Stimulated activated naive CD8-positive, alpha-beta T cell treated with anti-CD3 and anti-CD28 coated beads, Interleukin-15, amount 100 ng/mL, for 72 hours (primary cell): ENCODE measurements at regions not wholly inside any gene's neighbourhood (a gene's known extent, or its start where the extent isn't known, plus 50 kb on each side); places are given as distances from the start of the nearest gene placed in this dataset.

Source experiments
- ATAC-seq: fragments of 150-1000 bp; cut with Tn5 transposase; 2 replicates; pipeline ENCODE4 v1.10.0; 2021; ENCODE audit warnings: mild to moderate bottlenecking, moderate library complexity
- DNase-seq, 2 donors: peaks; one replicate each; pipeline ENCODE4 v3.0.0; 2021 to 2022
- H3K27ac Mint-ChIP-seq, 2 donors: one replicate each; pipeline ENCODE4 v1.8.0; 2022; ENCODE audit warnings: mild to moderate bottlenecking in 2 of 2, mixed read lengths in 2 of 2, moderate library complexity in 2 of 2
- H3K27me3 Mint-ChIP-seq: one replicate; pipeline ENCODE4 v1.8.0; 2022; ENCODE audit warnings: mixed read lengths
- H3K4me1 Mint-ChIP-seq: one replicate; pipeline ENCODE4 v1.8.0; 2022; ENCODE audit warnings: mild to moderate bottlenecking, mixed read lengths
- H3K4me3 Mint-ChIP-seq, 2 donors: one replicate each; pipeline ENCODE4 v1.8.0; 2022; ENCODE audit warnings: mild to moderate bottlenecking in 2 of 2, mixed read lengths in 2 of 2, moderate library complexity in 1 of 2
- H3K9me3 Mint-ChIP-seq, 2 donors: one replicate each; pipeline ENCODE4 v1.8.0; 2022; ENCODE audit warnings: mixed read lengths in 2 of 2

DNA sequence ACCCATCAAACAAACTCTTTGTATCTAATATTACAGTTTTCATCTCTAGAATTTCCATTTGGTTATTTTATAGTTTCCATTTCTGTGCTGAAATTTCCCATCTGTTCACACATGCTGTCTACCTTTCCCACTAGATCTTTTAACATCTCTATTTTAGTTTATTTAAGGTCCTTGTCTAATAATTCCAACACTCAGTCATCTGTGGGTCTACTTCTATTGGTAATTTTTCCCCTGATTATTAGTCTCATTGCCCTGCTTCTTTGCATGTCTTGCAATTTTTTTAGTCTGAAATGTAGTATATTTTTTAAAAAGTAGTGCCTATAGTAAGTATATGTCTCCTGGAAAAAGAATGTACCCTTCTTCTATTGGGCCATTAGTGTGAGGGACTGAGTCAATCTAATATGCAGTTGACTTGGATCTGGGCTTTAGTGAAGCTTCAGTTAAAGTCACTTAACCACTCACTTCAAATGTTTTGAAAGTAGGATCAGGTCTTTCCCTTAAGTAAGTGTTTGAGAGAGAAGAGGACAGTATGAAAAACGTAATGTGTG lies 370.8 kb downstream of the SEC14L1 start:
- peaks cover 7 to 9% of the 10 kb centered on the region in 2 donors for H3K9me3 Mint-ChIP-seq
- H3K4me3 Mint-ChIP-seq = no peak overlapping the region
- ATAC-seq = no peak
- no peak for DNase-seq
- no peaks in the 10 kb centered on the region for H3K27me3 Mint-ChIP-seq
- H3K27ac Mint-ChIP-seq = no peak overlapping the region
- H3K4me1 Mint-ChIP-seq = no peaks in the 10 kb centered on the region

- Mint-ChIP-seq H3K27me3 (no peaks in the 10 kb centered on the region), H3K27ac (no peak overlapping the region), H3K9me3 (peaks cover 7 to 9% of the 10 kb centered on the region in 2 donors), H3K4me3 (no peak overlapping the region), H3K4me1 (no peaks in the 10 kb centered on the region)
- DNase-seq = no peak
- peak; percentile 37 for ATAC-seq
Observed at GRCh38 chr17:77512062-77512946, 371.5 kb downstream of the SEC14L1 start.

- Mint-ChIP-seq H3K9me3 (peaks cover 7 to 9% of the 10 kb centered on the region in 2 donors), H3K27me3 (no peaks in the 10 kb centered on the region), H3K4me3 (no peak overlapping the region), H3K27ac (no peak overlapping the region), H3K4me1 (no peaks in the 10 kb centered on the region)
- ATAC-seq (no peak), DNase-seq (no peak)
Observed at GRCh38 chr17:77513045-77513444, 372.3 kb downstream of the SEC14L1 start.

GRCh38 chr17:77515227-77515626 lies 374.5 kb downstream of the SEC14L1 start:
- ATAC-seq (no peak), DNase-seq (no peak)
- peaks cover 7 to 9% of the 10 kb centered on the region in 2 donors for H3K9me3 Mint-ChIP-seq
- H3K27me3 Mint-ChIP-seq = no peaks in the 10 kb centered on the region
- H3K4me1 Mint-ChIP-seq = no peaks in the 10 kb centered on the region
- H3K4me3 Mint-ChIP-seq = no peak overlapping the region
- H3K27ac Mint-ChIP-seq = no peak overlapping the region

DNA sequence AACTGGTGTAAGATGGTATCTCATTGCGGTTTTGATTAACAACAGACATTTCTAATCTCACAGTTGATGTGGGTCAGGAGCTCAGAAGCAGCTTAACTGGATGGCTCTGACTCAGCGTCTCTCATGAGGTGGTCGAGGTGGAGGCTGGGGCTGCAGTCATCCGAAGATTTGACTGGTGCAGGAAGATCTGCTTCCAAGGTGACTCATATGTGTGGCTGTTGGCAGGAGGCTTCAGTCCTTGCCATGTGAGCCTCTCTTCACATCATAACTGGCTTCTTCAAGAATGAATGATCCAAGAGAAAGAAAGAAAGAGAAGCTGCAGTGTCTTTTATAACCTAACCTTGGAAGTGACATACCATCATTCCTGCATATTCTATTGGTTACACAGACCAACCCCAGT lies 376.1 kb downstream of the SEC14L1 start:
- H3K9me3 Mint-ChIP-seq = peaks cover 1 to 2% of the 10 kb centered on the region in 2 donors
- no peaks in the 10 kb centered on the region for H3K27me3 Mint-ChIP-seq
- DNase-seq (no peak), ATAC-seq (peak; percentile 62)
- no peak overlapping the region for H3K4me3 Mint-ChIP-seq
- no peak overlapping the region for H3K27ac Mint-ChIP-seq
- no peaks in the 10 kb centered on the region for H3K4me1 Mint-ChIP-seq

GRCh38 chr17:77521076-77521475 lies 380.3 kb downstream of the SEC14L1 start:
- H3K9me3 Mint-ChIP-seq = no peaks in the 10 kb centered on the region
- no peak overlapping the region for H3K4me3 Mint-ChIP-seq
- ATAC-seq (no peak), DNase-seq (no peak)
- H3K27me3 Mint-ChIP-seq = peaks cover 11% of the 10 kb centered on the region
- H3K27ac Mint-ChIP-seq = peak overlapping the region in 1 of 2 donors; percentile 42
- H3K4me1 Mint-ChIP-seq = peaks cover 10% of the 10 kb centered on the region

DNA sequence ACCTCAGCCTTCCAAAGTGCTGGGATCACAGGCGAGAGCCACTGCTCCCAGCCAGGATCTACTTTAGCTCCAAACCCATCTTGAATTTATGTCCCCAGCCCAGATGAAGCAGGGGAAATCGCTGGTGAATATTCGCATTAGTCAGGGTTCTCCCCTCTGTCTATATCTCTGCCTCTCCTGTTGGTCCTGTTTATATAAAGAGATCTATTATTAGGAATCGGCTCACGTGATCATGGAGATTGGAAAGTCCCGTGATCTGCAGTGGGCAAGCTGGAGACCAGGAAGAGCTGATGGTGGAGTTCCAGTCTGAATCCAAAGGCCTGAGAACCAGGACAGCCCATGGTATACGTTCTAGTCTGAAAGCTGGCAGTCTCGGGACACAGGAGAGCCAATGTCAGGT lies 382.8 kb downstream of the SEC14L1 start:
- peaks cover 17% of the 10 kb centered on the region for H3K4me1 Mint-ChIP-seq
- no peak for ATAC-seq
- no peak overlapping the region for H3K27ac Mint-ChIP-seq
- H3K27me3 Mint-ChIP-seq = peaks cover 34% of the 10 kb centered on the region
- no peak overlapping the region for H3K4me3 Mint-ChIP-seq
- no peak for DNase-seq
- H3K9me3 Mint-ChIP-seq = no peaks in the 10 kb centered on the region

- no peak for ATAC-seq
- Mint-ChIP-seq H3K4me3 (no peak overlapping the region), H3K27ac (no peak overlapping the region), H3K4me1 (peaks cover 17% of the 10 kb centered on the region), H3K9me3 (no peaks in the 10 kb centered on the region), H3K27me3 (peaks cover 47% of the 10 kb centered on the region)
- DNase-seq = no peak
Observed at GRCh38 chr17:77526259-77526711, 385.5 kb downstream of the SEC14L1 start.

GRCh38 chr17:77526728-77527350 lies 386.1 kb downstream of the SEC14L1 start:
- DNase-seq (no peak), ATAC-seq (no peak)
- H3K27ac Mint-ChIP-seq = no peak overlapping the region
- no peaks in the 10 kb centered on the region for H3K9me3 Mint-ChIP-seq
- H3K27me3 Mint-ChIP-seq = peaks cover 47% of the 10 kb centered on the region
- no peak overlapping the region for H3K4me3 Mint-ChIP-seq
- H3K4me1 Mint-ChIP-seq = peaks cover 17% of the 10 kb centered on the region

DNA sequence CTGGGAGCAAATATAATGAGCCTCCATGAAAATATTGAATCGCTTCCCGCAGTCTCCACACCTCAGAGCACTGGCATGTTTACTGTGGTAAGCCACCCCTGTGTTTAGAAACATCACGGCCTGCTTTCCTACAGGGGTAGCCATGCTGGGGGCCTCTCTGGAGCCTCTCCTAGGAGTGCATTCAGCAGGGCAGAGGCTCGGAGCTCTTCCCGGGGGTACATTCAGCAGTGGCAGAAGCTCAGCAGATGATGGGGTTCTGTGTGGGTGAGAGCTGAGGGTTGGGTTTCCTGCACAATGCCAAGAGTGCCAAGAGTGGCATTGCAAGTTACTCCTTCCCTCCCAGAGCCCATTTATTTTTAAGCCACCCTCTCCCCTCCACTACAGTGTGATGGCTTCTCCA lies 386.6 kb downstream of the SEC14L1 start:
- peaks cover 47% of the 10 kb centered on the region for H3K27me3 Mint-ChIP-seq
- no peak for ATAC-seq
- H3K27ac Mint-ChIP-seq = no peak overlapping the region
- peak overlapping the region; percentile 4 to 31 for H3K4me3 Mint-ChIP-seq
- H3K4me1 Mint-ChIP-seq = peaks cover 17% of the 10 kb centered on the region
- DNase-seq = no peak
- H3K9me3 Mint-ChIP-seq = no peaks in the 10 kb centered on the region

DNA sequence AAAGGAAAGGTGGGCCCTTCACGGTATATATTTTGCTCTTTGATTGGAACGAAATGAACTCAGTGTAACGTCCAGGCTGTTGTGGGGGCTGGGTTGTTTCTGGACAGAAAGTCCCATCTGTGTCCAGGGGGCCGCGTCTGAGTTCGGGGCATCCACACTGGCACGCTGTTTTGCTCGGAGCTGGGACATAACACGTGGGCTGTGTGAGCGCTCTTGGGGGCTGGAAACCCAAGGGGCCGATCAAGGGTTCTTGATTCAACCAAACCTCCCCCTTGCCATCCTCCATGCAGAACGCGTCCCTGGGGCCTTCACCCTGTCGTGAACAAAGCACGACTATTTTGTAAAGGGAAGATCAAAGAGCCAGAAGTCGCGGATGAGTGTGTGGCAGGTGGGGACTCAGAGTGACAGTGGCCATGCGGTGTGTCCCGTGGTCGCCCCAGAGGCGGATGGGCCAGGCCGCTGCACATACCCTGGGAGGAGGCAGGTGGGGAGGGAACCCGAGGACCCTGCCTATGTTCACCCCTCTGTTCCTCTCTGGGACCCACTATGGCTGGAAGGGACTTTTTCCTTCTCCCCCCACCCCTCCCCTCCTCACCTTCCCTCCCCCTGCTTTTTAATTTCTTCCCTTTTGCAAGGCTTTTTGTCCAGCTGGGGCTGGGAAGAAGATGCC lies 387.2 kb downstream of the SEC14L1 start:
- ATAC-seq (no peak), DNase-seq (no peak)
- peak overlapping the region; percentile 63 to 81 for H3K4me3 Mint-ChIP-seq
- no peak overlapping the region for H3K27ac Mint-ChIP-seq
- H3K4me1 Mint-ChIP-seq = peaks cover 17% of the 10 kb centered on the region
- peaks cover 47% of the 10 kb centered on the region for H3K27me3 Mint-ChIP-seq
- no peaks in the 10 kb centered on the region for H3K9me3 Mint-ChIP-seq

DNA sequence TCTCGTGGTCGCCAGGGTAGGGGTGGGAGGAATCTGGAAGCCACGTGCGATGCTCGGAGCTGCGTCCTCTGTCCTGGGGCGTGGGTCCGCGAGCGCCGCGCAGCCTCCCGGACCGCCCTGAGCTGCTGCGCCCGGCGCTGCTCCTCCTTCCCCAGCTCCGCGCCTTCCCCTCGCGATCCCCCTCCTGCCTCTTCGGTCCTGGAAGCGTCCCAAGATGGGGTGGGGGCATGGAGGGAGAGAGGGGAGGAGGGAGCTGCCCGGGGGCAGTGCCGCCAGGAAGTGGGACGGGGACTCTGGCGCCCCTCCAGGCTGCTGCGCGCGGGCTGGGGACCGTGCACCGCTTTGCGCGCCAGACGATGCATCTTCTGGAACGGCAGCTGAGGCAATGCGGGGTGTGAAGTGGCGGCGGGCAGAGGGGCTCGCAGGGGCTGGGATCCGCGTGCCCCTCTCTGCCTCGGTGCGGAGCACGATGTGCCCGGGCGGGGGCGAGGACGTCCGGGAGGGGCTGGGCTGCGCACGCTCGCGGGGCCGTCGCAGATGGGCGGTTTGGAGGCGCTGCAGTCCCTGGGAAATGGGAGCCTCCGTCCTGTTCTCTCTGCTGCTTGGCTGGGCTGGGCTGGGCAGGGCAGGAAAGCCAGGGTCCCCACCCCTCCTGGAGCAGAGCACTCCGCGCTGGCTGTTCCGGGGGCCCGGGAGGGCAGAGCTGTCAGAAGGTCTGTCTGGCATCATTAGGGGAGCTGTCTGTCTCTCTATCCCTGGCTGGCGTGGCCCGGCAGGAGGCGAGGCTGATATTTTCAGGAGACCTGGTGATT lies 388.0 kb downstream of the SEC14L1 start:
- Mint-ChIP-seq H3K4me1 (peaks cover 17% of the 10 kb centered on the region), H3K27ac (no peak overlapping the region), H3K4me3 (peak overlapping the region; percentile 72 to 81), H3K9me3 (no peaks in the 10 kb centered on the region), H3K27me3 (peaks cover 47% of the 10 kb centered on the region)
- peak; percentile 52 to 53 for DNase-seq
- peak; percentile 88 for ATAC-seq

DNA sequence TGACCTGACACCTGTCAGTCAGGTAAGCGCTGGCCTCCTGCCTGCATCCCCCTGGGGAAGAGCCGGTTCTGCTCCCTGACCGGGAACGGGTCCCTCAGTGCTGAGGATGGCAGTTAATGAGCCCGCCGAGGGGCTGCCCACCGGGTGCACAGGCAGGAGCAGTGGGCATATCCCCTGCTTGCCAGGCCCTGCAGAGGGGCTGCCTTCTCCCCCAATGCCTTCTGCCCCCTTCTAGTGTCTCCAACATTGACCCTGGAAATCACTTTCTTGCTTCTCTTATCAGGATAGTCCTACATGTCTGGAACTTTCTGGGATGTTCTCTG lies 388.5 kb downstream of the SEC14L1 start:
- no peak for DNase-seq
- no peak overlapping the region for H3K27ac Mint-ChIP-seq
- peaks cover 5 to 6% of the 10 kb centered on the region in 2 donors for H3K9me3 Mint-ChIP-seq
- no peak for ATAC-seq
- H3K4me1 Mint-ChIP-seq = peaks cover 17% of the 10 kb centered on the region
- H3K4me3 Mint-ChIP-seq = peak overlapping the region; percentile 72 to 81
- peaks cover 46% of the 10 kb centered on the region for H3K27me3 Mint-ChIP-seq

GRCh38 chr17:77530591-77530990 lies 389.8 kb downstream of the SEC14L1 start:
- Mint-ChIP-seq H3K27me3 (peaks cover 36% of the 10 kb centered on the region), H3K4me3 (no peak overlapping the region), H3K27ac (no peak overlapping the region), H3K4me1 (peaks cover 12% of the 10 kb centered on the region), H3K9me3 (peaks cover 7 to 12% of the 10 kb centered on the region in 2 donors)
- DNase-seq (no peak), ATAC-seq (no peak)

- Mint-ChIP-seq H3K27me3 (peaks cover 36% of the 10 kb centered on the region), H3K9me3 (peaks cover 7 to 12% of the 10 kb centered on the region in 2 donors), H3K4me1 (peaks cover 16% of the 10 kb centered on the region), H3K27ac (no peak overlapping the region), H3K4me3 (no peak overlapping the region)
- DNase-seq (no peak), ATAC-seq (no peak)
Observed at GRCh38 chr17:77531002-77531401, 390.2 kb downstream of the SEC14L1 start.
